Mesenchymal stem cell (in vitro differentiated cells and primary cell): ENCODE measurements at regions not wholly inside any gene's neighbourhood (a gene's known extent, or its start where the extent isn't known, plus 50 kb on each side); places are given as distances from the start of the nearest gene placed in this dataset.

Source experiments
- DNase-seq: peaks from one replicate; pipeline ENCODE4 v3.0.0-alpha.2; 2013
- H2AFZ ChIP-seq: one replicate; pipeline ENCODE4 v1.6.1; 2013; ENCODE audit warnings: low read depth, mild to moderate bottlenecking, control low read depth, inconsistent platforms, low read length, moderate library complexity
- H2AK5ac ChIP-seq: 2 replicates; pipeline ENCODE4 v1.6.1; 2013; ENCODE audit warnings: low read length, moderate library complexity, mild to moderate bottlenecking, inconsistent platforms; ENCODE audit not compliant: severe bottlenecking
- H2BK120ac ChIP-seq: one replicate; pipeline ENCODE4 v1.6.1; 2013; ENCODE audit warnings: low read depth, mild to moderate bottlenecking, inconsistent platforms, low read length, moderate library complexity
- H2BK12ac ChIP-seq, 2 experiments: one replicate each; pipeline ENCODE4 v1.6.1; 2013; ENCODE audit warnings: inconsistent platforms in 2 of 2, low read length in 2 of 2, mild to moderate bottlenecking in 2 of 2, moderate library complexity in 2 of 2, control low read depth in 1 of 2
- H2BK15ac ChIP-seq: one replicate; pipeline ENCODE4 v1.6.1; 2013; ENCODE audit warnings: mild to moderate bottlenecking, low read depth, inconsistent platforms; ENCODE audit not compliant: poor library complexity, severe bottlenecking
- H2BK5ac ChIP-seq: 2 replicates; pipeline ENCODE4 v1.6.1; 2013; ENCODE audit warnings: low read depth, mild to moderate bottlenecking, low read length, control low read depth, inconsistent platforms; ENCODE audit not compliant: poor library complexity, severe bottlenecking
- H3K14ac ChIP-seq, 2 experiments: one replicate each; pipeline ENCODE4 v1.6.1; 2013; ENCODE audit warnings: inconsistent platforms in 2 of 2, low read length in 2 of 2, control low read depth in 1 of 2, mild to moderate bottlenecking in 1 of 2, moderate library complexity in 1 of 2
- H3K18ac ChIP-seq, 2 experiments: one replicate each; pipeline ENCODE4 v1.6.1; 2013; ENCODE audit warnings: inconsistent platforms in 2 of 2, low read length in 2 of 2, control low read depth in 1 of 2, low read depth in 1 of 2, mild to moderate bottlenecking in 1 of 2
- H3K23ac ChIP-seq, 2 experiments: one replicate each; pipeline ENCODE4 v1.6.1; 2013; ENCODE audit warnings: inconsistent platforms in 2 of 2, low read length in 2 of 2, mild to moderate bottlenecking in 2 of 2, moderate library complexity in 2 of 2, control low read depth in 1 of 2
- H3K27ac ChIP-seq: 2 replicates; pipeline ENCODE4 v1.5.1; 2013; ENCODE audit warnings: mild to moderate bottlenecking, moderate library complexity, low read length, control low read depth, inconsistent platforms; ENCODE audit not compliant: poor library complexity, severe bottlenecking
- H3K27me3 ChIP-seq, 2 experiments: 2 replicates each; pipeline versions ENCODE4 v1.6.1 to v1.7.0; 2013; ENCODE audit warnings: low read length in 2 of 2, mild to moderate bottlenecking in 2 of 2, moderate library complexity in 2 of 2, control low read depth in 1 of 2, inconsistent platforms in 1 of 2; ENCODE audit not compliant: control insufficient read depth in 1 of 2, insufficient read depth in 1 of 2
- H3K36me3 ChIP-seq, 2 experiments: 2 replicates each; pipeline versions ENCODE4 v1.6.1 to v1.7.0; 2013; ENCODE audit warnings: low read length in 2 of 2, control low read depth in 1 of 2, inconsistent platforms in 1 of 2, low read depth in 1 of 2, mild to moderate bottlenecking in 1 of 2; ENCODE audit not compliant: insufficient read depth in 2 of 2, control insufficient read depth in 1 of 2
- H3K4ac ChIP-seq, 2 experiments: one replicate each; pipeline ENCODE4 v1.6.1; 2013; ENCODE audit warnings: inconsistent platforms in 2 of 2, low read length in 2 of 2, mild to moderate bottlenecking in 2 of 2, moderate library complexity in 2 of 2, control low read depth in 1 of 2, low read depth in 1 of 2
- H3K4me1 ChIP-seq: 2 replicates; pipeline ENCODE4 v1.6.1; 2013; ENCODE audit warnings: low read depth, low read length, control low read depth; ENCODE audit not compliant: control insufficient read depth, insufficient read depth
- H3K4me2 ChIP-seq: 2 replicates; pipeline ENCODE4 v1.6.1; 2013; ENCODE audit warnings: low read length, mild to moderate bottlenecking, inconsistent platforms; ENCODE audit not compliant: poor library complexity, severe bottlenecking
- H3K4me3 ChIP-seq, 2 experiments: 2 replicates each; pipeline versions ENCODE4 v1.5.1 to v1.7.0; 2013; ENCODE audit warnings: low read length in 2 of 2, mild to moderate bottlenecking in 2 of 2, control low read depth in 1 of 2, low read depth in 1 of 2; ENCODE audit not compliant: insufficient read depth in 1 of 2
- H3K79me1 ChIP-seq: replicated peaks from 2 replicates; pipeline ENCODE4 v1.6.1; 2013; ENCODE audit warnings: mild to moderate bottlenecking, control low read depth, low read length, inconsistent platforms; ENCODE audit not compliant: poor library complexity, severe bottlenecking
- H3K9ac ChIP-seq: 2 replicates; pipeline ENCODE4 v1.7.0; 2013; ENCODE audit warnings: mild to moderate bottlenecking, low read length, moderate library complexity
- H3K9me3 ChIP-seq: 2 replicates; pipeline ENCODE4 v1.7.0; 2013; ENCODE audit warnings: mild to moderate bottlenecking, low read length; ENCODE audit not compliant: control insufficient read depth
- H4K8ac ChIP-seq: one replicate; pipeline ENCODE4 v1.6.1; 2013; ENCODE audit warnings: inconsistent platforms, mild to moderate bottlenecking, low read length, moderate library complexity
- H4K91ac ChIP-seq: one replicate; pipeline ENCODE4 v1.6.1; 2013; ENCODE audit warnings: mild to moderate bottlenecking, low read length, inconsistent platforms
- WGBS: methylation state at CpG from one replicate; pipeline ENCODE4 v1.1.7; 2013; ENCODE audit warnings: mixed read lengths; 5-methylcytosine and 5-hydroxymethylcytosine counted together

DNA sequence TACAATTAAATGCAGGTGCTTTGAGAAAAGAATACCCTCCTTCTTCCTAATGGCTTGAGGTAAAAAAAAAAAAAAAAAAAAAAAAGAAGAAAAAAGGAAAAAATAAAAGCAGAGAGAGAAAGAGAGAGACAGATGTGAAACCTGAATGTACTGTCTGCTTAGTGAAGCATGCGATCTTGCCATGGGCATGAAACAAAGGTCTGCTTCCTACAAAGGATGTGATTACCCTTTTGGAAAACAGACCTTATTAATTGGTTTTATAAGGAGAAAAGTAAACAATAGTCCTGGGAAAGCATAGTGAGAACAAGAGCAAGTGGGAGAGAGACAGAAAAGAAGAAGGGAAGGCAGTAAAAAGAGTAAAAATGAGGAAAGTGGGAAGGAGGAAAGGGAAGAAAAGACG is 526.1 kb upstream of the PABPC4L start:
- Histone ChIP-seq H3K36me3 (no peaks in the 10 kb centered on the region), H3K27me3 (no peaks in the 10 kb centered on the region), H4K8ac (no peak overlapping the region), H2BK120ac (no peak overlapping the region), H2BK12ac (no peak overlapping the region), H3K23ac (no peak overlapping the region), H3K18ac (no peak overlapping the region), H2AFZ (no peak overlapping the region), H3K4me2 (no peak overlapping the region), H3K27ac (no peak overlapping the region), H3K9ac (no peak overlapping the region), H4K91ac (no peak overlapping the region), H3K4ac (no peak overlapping the region), H3K4me1 (no peaks in the 10 kb centered on the region), H2AK5ac (no peak overlapping the region), H3K4me3 (no peak overlapping the region), H3K79me1 (no peaks in the 10 kb centered on the region), H3K9me3 (peaks cover 3% of the 10 kb centered on the region), H2BK15ac (no peak overlapping the region), H2BK5ac (no peak overlapping the region), H3K14ac (no peak overlapping the region)
- no peak for DNase-seq
- WGBS, result 95% methylated on average over 1 of the region's 2 CpGs

GRCh38 chr4:134722306-134722705 is 520.7 kb upstream of the PABPC4L start:
- DNase-seq, result no peak
- WGBS, result no CpG with 5 or more reads among the region's 1 CpG
- no peaks in the 10 kb centered on the region for H3K79me1 ChIP-seq
- no peaks in the 10 kb centered on the region for H3K4me1 ChIP-seq
- H3K27ac ChIP-seq, result no peak overlapping the region
- no peak overlapping the region for H3K18ac ChIP-seq
- H2BK15ac ChIP-seq, result no peak overlapping the region
- H3K23ac ChIP-seq, result no peak overlapping the region
- no peaks in the 10 kb centered on the region for H3K36me3 ChIP-seq
- no peak overlapping the region for H3K4ac ChIP-seq
- H2AK5ac ChIP-seq, result no peak overlapping the region
- H2AFZ ChIP-seq, result no peak overlapping the region
- no peak overlapping the region for H3K14ac ChIP-seq
- no peak overlapping the region for H2BK120ac ChIP-seq
- H3K9ac ChIP-seq, result no peak overlapping the region
- no peak overlapping the region for H4K8ac ChIP-seq
- no peak overlapping the region for H2BK5ac ChIP-seq
- no peak overlapping the region for H3K4me2 ChIP-seq
- no peak overlapping the region for H4K91ac ChIP-seq
- H3K9me3 ChIP-seq, result peaks cover 4% of the 10 kb centered on the region
- no peaks in the 10 kb centered on the region for H3K27me3 ChIP-seq
- no peak overlapping the region for H2BK12ac ChIP-seq
- H3K4me3 ChIP-seq, result no peak overlapping the region

GRCh38 chr4:134720030-134720429 is 518.4 kb upstream of the PABPC4L start:
- no peak overlapping the region for H4K8ac ChIP-seq

GRCh38 chr4:134708616-134709015 is 507.0 kb upstream of the PABPC4L start:
- H2BK120ac ChIP-seq, result no peak overlapping the region
- H3K36me3 ChIP-seq, result no peaks in the 10 kb centered on the region
- no peak overlapping the region for H3K18ac ChIP-seq
- no peaks in the 10 kb centered on the region for H3K4me1 ChIP-seq
- no peaks in the 10 kb centered on the region for H3K79me1 ChIP-seq
- no peak overlapping the region for H3K23ac ChIP-seq
- no peak overlapping the region for H3K4me3 ChIP-seq
- H3K4me2 ChIP-seq, result no peak overlapping the region
- no peaks in the 10 kb centered on the region for H3K27me3 ChIP-seq
- H3K9me3 ChIP-seq, result no peaks in the 10 kb centered on the region
- no peak overlapping the region for H3K9ac ChIP-seq
- no peak overlapping the region for H2AFZ ChIP-seq
- no peak overlapping the region for H2AK5ac ChIP-seq
- H2BK15ac ChIP-seq, result no peak overlapping the region
- no peak overlapping the region for H4K91ac ChIP-seq
- no peak overlapping the region for H3K27ac ChIP-seq
- no peak overlapping the region for H4K8ac ChIP-seq
- no peak overlapping the region for H3K14ac ChIP-seq
- no peak overlapping the region for H2BK12ac ChIP-seq
- H3K4ac ChIP-seq, result no peak overlapping the region
- DNase-seq, result no peak
- no peak overlapping the region for H2BK5ac ChIP-seq

More at GRCh38 chr4:134720030-134720429, 518.4 kb upstream of the PABPC4L start:
- no peak overlapping the region for H3K18ac ChIP-seq
- H2BK15ac ChIP-seq, result no peak overlapping the region
- 91% methylated on average over 1 of the region's 1 CpG for WGBS
- no peak overlapping the region for H2AFZ ChIP-seq
- no peak overlapping the region for H3K4me3 ChIP-seq
- no peak overlapping the region for H3K27ac ChIP-seq
- no peak overlapping the region for H2AK5ac ChIP-seq
- H3K9me3 ChIP-seq, result peaks cover 3% of the 10 kb centered on the region
- no peak overlapping the region for H2BK5ac ChIP-seq
- no peaks in the 10 kb centered on the region for H3K36me3 ChIP-seq
- no peak overlapping the region for H2BK120ac ChIP-seq
- H2BK12ac ChIP-seq, result no peak overlapping the region
- H3K27me3 ChIP-seq, result no peaks in the 10 kb centered on the region
- H3K23ac ChIP-seq, result no peak overlapping the region
- no peak for DNase-seq
- no peak overlapping the region for H3K4ac ChIP-seq
- H4K91ac ChIP-seq, result no peak overlapping the region
- no peak overlapping the region for H3K9ac ChIP-seq
- no peak overlapping the region for H3K14ac ChIP-seq
- no peaks in the 10 kb centered on the region for H3K4me1 ChIP-seq
- H3K4me2 ChIP-seq, result no peak overlapping the region
- H3K79me1 ChIP-seq, result no peaks in the 10 kb centered on the region
